MM.1S (cell line): ENCODE measurements at regions not wholly inside any gene's neighbourhood (a gene's known extent, or its start where the extent isn't known, plus 50 kb on each side); places are given as distances from the start of the nearest gene placed in this dataset.
"Not testable (repeated sequence)": the region's sequence is repeated elsewhere in the genome, so short reads cannot be mapped to it uniquely, and the experiment has no call there.

ENCODE experiments used
- DNase-seq: peaks from one replicate; pipeline ENCODE4 v3.0.0-alpha.2; 2015
- H2AFZ ChIP-seq: fragments of 300-600 bp; sonication (generic); 2 replicates; pipeline ENCODE4 v1.6.0; 2016; ENCODE audit warnings: antibody characterized with exemption, low read length
- H3F3A ChIP-seq: fragments of 300-600 bp; sonication (generic); 2 replicates; pipeline ENCODE4 v1.6.1; 2016; ENCODE audit warnings: mild to moderate bottlenecking, antibody characterized with exemption, low read length, moderate library complexity, mixed read lengths; ENCODE audit not compliant: insufficient read depth
- H3K27ac ChIP-seq: fragments of 300-600 bp; sonication (generic); 2 replicates; pipeline ENCODE4 v1.5.1; 2016; ENCODE audit warnings: mild to moderate bottlenecking, low read length
- H3K27me3 ChIP-seq: fragments of 300-600 bp; sonication (generic); replicated peaks from 2 replicates; pipeline ENCODE4 v1.6.0; 2016; ENCODE audit warnings: low read length; ENCODE audit not compliant: insufficient read depth
- H3K36me3 ChIP-seq: fragments of 300-600 bp; sonication (generic); replicated peaks from 2 replicates; pipeline ENCODE4 v1.6.1; 2016; ENCODE audit warnings: mild to moderate bottlenecking, low read length, mixed read lengths; ENCODE audit not compliant: insufficient read depth
- H3K4me1 ChIP-seq: fragments of 300-600 bp; sonication (generic); 2 replicates; pipeline ENCODE4 v1.6.1; 2016; ENCODE audit warnings: low read length, mixed read lengths
- H3K4me2 ChIP-seq: fragments of 300-600 bp; sonication (generic); 2 replicates; pipeline ENCODE4 v1.6.0; 2016; ENCODE audit warnings: low read depth, low read length
- H3K4me3 ChIP-seq: fragments of 300-600 bp; sonication (generic); 2 replicates; pipeline ENCODE4 v1.5.1; 2016; ENCODE audit warnings: low read length, mixed read lengths
- H3K79me2 ChIP-seq: fragments of 300-600 bp; sonication (generic); 2 replicates; pipeline ENCODE4 v1.6.1; 2016; ENCODE audit warnings: mixed run types, low read length, mixed read lengths
- H3K9ac ChIP-seq: fragments of 300-600 bp; sonication (generic); 2 replicates; pipeline ENCODE4 v1.6.1; 2016; ENCODE audit warnings: low read length, mixed read lengths
- H3K9me2 ChIP-seq: fragments of 300-600 bp; sonication (generic); replicated peaks from 2 replicates; pipeline ENCODE4 v1.6.1; 2016; ENCODE audit warnings: mild to moderate bottlenecking, low read length, mixed read lengths; ENCODE audit not compliant: insufficient read depth
- H3K9me3 ChIP-seq: fragments of 300-600 bp; sonication (generic); replicated peaks from 2 replicates; pipeline ENCODE4 v1.6.1; 2016; ENCODE audit warnings: mild to moderate bottlenecking, low read length, mixed read lengths; ENCODE audit not compliant: insufficient read depth
- H4K20me1 ChIP-seq: fragments of 300-600 bp; sonication (generic); 2 replicates; pipeline ENCODE4 v1.6.1; 2016; ENCODE audit warnings: mild to moderate bottlenecking, low read length, moderate library complexity, mixed read lengths; ENCODE audit not compliant: insufficient read depth
- CTCF ChIP-seq: fragments of 300-600 bp; sonication (generic); IDR thresholded peaks from 2 replicates; pipeline ENCODE4 v1.5.1; 2016; ENCODE audit warnings: antibody characterized with exemption, low read length, mixed read lengths
- EZH2 ChIP-seq: fragments of 300-600 bp; sonication (generic); optimal IDR thresholded peaks from 2 replicates; pipeline ENCODE3; 2017; ENCODE audit warnings: low read depth, mild to moderate bottlenecking, antibody characterized with exemption, low read length, mixed read lengths
- EZH2phosphoT487 ChIP-seq: fragments of 300-600 bp; sonication (generic); IDR thresholded peaks from 2 replicates; pipeline ENCODE4 v1.6.1; 2018; ENCODE audit warnings: antibody characterized with exemption, low read length

GRCh38 chr2:31644551-31644950 lies 63.8 kb upstream of the SRD5A2 start:
- no peak overlapping the region for H3K4me3 ChIP-seq
- H2AFZ ChIP-seq, result no peak overlapping the region
- DNase-seq, result no peak
- no peak overlapping the region for H3K4me2 ChIP-seq
- no peaks in the 10 kb centered on the region for H3K36me3 ChIP-seq
- TF ChIP-seq EZH2, result no peak
- no peak for TF ChIP-seq CTCF
- TF ChIP-seq EZH2phosphoT487, result no peak
- no peak overlapping the region for H3K9ac ChIP-seq
- no peaks in the 10 kb centered on the region for H3K9me2 ChIP-seq
- H3F3A ChIP-seq, result no peaks in the 10 kb centered on the region
- H3K27ac ChIP-seq, result no peak overlapping the region
- no peaks in the 10 kb centered on the region for H3K4me1 ChIP-seq
- no peaks in the 10 kb centered on the region for H3K9me3 ChIP-seq
- H3K27me3 ChIP-seq, result no peaks in the 10 kb centered on the region
- H3K79me2 ChIP-seq, result no peaks in the 10 kb centered on the region
- no peaks in the 10 kb centered on the region for H4K20me1 ChIP-seq

- Histone ChIP-seq H3K79me2 (no peaks in the 10 kb centered on the region), H3F3A (no peaks in the 10 kb centered on the region), H3K36me3 (no peaks in the 10 kb centered on the region), H2AFZ (no peak overlapping the region), H3K27ac (no peak overlapping the region), H3K27me3 (no peaks in the 10 kb centered on the region), H3K9me3 (no peaks in the 10 kb centered on the region), H3K9me2 (no peaks in the 10 kb centered on the region), H3K9ac (no peak overlapping the region), H3K4me3 (no peak overlapping the region), H3K4me1 (no peaks in the 10 kb centered on the region), H3K4me2 (no peak overlapping the region), H4K20me1 (no peaks in the 10 kb centered on the region)
- TF ChIP-seq CTCF (no peak), EZH2phosphoT487 (no peak), EZH2 (no peak)
- DNase-seq, result no peak
Measured at GRCh38 chr2:31642707-31643106, 62.0 kb upstream of the SRD5A2 start.

GRCh38 chr2:31632201-31632600 lies 51.5 kb upstream of the SRD5A2 start:
- H3K9ac ChIP-seq, DNase-seq, H2AFZ ChIP-seq, H3K27me3 ChIP-seq, H3K36me3 ChIP-seq, H3K4me2 ChIP-seq, H3K4me1 ChIP-seq, H3K9me2 ChIP-seq, H4K20me1 ChIP-seq, H3K27ac ChIP-seq, H3K4me3 ChIP-seq, H3K9me3 ChIP-seq, H3K79me2 ChIP-seq, H3F3A ChIP-seq: not testable (repeated sequence)
